Stimulated activated CD4-positive, alpha-beta T cell treated with anti-CD3 and anti-CD28 coated beads, Interleukin-2, amount 100 ng/mL, for 24 hours (primary cell): ENCODE measurements at regions not wholly inside any gene's neighbourhood (a gene's known extent, or its start where the extent isn't known, plus 50 kb on each side); places are given as distances from the start of the nearest gene placed in this dataset.
"Not testable (repeated sequence)": the region's sequence is repeated elsewhere in the genome, so short reads cannot be mapped to it uniquely, and the experiment has no call there.

Experiments used
- DNase-seq, 2 donors: peaks; one replicate each; pipeline ENCODE4 v3.0.0-alpha.2; 2020

DNA sequence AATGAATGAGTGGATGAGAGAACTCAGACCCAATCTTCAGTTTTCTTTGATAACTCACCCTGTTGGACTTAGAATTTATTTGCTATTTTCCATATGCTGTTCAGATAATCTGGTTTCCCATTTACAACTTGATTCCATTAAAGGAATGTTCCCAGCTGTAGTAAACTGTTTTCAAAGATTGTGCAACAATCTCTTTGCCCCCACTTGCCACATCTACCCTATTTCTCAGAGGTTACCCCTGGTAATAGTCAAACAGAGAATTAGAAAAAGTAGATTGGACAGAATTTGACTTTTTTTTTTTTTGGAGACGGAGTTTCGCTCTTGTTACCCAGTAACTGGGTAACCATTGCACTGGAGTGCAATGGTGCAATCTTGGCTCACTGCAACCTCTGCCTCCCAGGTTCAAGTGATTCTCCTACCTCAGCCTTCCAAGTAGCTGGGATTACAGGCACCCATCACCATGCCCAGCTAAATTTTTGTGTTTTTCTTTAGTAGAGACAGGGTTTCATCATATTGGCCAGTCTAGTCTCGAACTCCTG, 93.4 kb upstream of the SIX2 start:
- no peak for DNase-seq

DNA sequence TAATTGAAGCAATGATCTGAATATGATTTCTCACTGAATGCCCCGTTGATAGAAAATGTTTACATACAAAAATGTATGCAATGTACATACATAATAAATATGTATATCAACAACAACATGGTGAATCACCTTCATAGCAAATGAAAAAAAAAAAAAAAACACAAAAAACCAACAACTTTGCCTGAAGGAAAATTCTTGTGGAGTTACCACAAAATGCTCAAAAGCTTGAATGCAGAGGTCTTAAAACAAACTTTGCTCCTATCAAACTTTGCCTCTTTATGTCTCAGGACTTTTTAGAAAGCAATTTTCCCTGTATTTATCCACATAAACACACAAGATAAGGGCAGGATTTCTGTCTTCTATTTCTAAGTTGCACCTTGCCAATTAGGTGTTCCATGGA, 92.9 kb upstream of the SIX2 start:
- DNase-seq = no peak

DNA sequence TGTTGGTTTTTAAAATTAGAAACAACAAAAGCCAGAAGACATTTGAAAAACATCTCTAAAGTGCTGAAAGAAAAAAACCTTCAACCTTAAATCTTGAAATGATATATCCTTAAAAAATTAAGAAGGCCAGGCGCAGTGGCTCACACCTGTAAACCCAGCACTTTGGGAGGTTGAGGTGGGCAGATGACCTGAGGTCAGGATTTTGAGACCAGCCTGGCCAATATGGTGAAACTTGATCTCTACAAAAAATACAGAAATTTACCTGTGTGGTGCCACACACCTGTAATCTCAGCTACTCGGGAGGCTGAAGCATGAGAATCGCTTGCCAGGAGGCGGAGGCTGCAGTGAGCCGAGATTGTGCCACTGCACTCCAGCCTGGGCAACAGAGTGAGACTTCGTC, 87.7 kb upstream of the SIX2 start:
- no peak for DNase-seq

DNA sequence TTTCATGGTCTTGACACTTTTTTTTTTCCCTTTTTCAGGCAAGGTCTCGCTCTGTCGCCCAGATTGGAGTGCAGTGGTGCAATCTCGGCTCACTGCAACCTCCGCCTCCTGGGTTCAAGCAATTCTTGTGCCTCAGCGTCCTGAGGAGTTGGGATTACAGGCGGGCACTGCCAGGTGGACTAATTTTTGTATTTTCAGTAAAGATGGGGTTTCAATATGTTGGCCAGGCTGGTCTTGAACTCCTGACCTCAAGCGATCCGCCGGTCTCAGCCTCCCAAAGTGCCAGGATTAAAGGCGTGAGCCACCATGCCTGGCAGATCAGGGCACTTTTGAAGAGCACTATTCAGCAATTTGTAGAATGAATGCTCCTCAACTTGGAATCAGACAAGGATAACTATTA, 86.8 kb upstream of the SIX2 start:
- not testable (repeated sequence) for DNase-seq

DNA sequence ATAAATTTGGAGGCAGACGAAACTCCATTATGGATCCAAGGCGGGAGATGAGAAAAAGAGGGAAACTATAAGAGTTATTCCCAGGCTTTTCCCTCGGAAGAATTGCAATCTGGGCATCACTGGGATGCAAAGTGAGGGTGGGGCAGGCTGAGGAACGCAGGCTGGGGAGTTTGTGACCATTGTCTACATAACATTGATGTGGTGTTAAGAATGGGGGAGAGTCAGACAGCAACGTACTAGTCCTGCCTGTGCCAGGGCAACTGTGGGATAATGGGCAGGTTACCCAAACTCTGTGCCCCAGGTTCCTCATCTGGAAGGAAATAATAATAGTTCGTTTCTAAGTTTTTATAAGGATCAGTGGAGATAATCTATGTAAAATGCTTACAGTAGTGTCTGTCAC, 84.4 kb upstream of the SIX2 start:
- no peak for DNase-seq

DNA sequence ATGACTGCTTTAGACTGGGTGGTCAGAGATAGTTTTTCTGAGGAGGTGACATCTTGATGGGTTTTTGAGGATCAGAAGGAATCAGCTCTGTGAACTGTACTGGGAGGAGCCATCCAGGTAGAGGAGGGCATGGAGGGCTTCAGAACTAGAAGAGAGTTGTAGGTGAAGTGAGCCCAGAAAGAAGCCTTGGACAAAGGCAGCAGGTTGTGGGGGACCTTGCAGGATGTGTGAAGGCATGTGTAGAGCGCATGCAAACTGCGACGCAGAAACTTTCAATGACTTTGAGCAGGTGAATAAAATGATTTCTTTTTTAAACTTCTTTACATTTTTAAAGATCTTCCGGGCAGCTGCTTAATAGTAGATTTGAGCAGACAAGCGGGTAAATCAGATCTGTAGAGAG, 83.9 kb upstream of the SIX2 start:
- no peak for DNase-seq

DNA sequence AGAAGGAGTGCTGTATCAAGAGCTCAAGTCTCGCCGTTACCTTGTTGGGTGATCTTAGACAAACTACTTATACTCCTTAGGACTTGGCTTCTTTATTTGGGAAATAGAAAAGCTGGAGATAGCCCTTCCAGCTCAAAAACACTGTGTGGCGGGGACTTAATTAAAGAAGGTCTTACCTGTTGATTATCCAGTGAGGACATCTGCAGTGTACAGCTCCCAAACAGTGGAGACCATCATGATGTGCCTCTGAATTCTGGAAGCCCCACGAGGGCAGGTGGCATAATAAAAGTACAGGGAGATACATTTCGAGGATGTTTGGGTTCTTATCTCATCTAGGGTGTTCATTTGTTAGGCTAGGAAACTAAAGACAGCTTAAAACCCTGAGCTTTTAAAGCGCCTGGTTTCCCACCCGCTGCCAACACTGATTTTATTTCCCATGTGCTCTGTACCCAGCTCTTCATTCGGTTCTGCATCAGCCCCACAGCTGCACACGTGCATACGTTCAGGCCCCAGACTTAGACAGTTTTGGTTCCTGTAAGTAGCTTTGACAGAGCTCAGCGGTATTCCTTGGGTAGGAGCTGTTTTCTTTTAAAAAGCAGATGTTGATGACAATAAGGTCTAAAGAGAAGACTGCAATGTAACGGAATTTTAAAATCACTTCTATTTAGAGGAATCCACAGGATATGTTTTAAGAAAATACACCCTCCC, 80.5 kb upstream of the SIX2 start:
- DNase-seq = no peak

DNA sequence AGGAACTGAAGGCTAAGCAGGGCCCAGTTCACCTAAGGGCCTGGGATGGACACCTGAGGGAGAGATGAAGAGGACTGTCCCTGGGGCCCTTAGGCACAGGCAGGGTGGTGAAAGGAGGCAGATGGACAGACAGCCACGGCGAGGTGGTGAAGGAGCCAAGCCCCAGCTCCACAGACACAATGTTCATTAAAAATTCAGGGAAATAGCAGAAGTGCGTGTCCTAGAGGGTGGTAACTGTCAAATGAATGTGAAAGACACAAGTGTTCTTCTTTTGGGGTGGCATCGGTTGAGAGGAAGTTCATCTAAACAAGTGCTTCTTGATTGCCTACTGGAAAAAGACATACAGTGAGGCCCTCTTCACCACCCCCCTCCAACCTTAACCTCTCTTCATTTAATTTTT, 76.2 kb upstream of the SIX2 start:
- no peak for DNase-seq

DNA sequence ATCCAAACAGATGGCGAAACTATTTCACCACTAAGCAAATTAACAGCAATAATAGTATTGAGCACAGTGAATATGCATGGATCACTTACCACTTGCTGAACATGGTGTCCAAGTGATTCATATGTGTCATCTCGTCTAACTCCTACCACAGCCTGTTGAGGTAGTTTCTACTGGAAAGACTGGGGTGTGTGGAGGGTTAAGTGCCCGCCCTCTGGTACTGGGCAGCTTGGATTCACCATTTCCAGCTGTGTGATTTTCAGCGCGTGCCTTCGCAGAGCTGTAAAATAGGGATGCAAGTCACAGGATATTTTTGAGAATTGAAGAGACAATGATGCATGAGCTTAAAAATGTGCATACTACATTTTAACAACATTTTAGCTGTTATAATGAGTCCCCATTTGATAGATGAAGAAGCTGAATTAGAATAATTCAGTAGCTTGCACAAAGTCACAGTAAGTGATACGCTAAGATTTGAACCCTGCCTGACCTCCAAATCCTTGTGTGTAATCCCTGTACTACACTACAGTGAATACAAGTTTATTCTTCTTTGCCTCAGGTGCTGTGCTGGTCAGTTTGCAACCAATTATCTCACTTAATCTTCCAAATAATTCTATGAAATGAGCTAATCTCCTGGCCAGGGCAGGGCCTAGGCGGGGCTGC, 75.2 kb upstream of the SIX2 start:
- DNase-seq = no peak

DNA sequence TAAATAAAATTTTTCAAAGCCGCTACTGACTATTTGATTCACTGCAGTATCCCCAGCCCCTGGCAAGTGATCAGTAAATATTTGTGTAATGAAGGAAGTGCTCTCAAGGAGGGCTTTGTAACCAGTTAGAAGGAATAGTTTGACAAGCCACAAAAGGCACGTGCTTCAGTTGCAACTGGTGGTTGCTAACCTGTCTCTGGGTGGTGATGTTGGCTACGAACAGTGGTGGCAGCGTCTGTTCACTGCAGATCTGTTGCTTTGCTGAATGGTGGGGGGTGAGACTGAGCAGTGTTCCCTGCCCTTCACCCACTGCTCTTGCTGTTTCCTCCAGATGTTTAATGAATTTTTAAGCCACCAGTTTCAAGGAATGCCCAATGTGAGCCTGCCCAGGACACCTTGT, 73.9 kb upstream of the SIX2 start:
- DNase-seq = no peak

DNA sequence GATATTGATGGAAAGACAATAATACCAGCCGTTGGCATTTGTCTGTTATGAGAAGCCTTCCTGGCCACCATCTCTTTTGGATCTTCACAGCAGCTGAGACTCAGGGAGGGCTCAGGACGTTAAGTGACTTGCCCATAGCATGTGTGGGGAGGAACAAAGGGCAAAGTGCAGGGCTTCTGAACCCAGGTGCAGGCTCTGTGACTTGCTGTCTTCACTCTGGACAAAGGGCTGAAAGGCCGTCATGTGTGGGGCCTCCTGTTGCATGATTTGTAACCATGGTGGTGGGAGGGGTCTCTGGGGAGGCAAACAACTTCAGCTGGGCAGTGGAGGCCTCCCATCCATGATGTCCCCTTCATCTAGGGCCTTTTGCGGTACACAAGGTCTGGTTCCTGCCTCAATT, 65.5 kb upstream of the SIX2 start:
- DNase-seq = no peak

DNA sequence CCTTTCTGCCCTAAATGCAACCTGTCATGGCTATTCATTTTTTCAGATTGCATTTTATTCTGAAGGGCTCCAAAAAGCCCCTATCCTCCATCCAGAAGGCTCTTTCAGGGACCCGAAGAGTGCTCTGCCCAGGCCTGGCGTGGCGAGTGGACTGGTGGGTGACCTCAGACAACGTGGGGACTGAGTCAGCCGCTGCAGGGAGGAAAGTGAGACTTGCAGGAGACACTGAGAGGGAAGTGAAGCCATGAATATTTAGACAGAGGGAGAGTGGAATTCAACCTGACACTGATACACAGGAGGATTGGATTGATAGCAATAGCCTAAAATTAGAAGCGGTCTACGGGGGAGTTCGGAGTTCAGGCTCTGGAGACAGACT, 63.6 kb upstream of the SIX2 start:
- DNase-seq = no peak

DNA sequence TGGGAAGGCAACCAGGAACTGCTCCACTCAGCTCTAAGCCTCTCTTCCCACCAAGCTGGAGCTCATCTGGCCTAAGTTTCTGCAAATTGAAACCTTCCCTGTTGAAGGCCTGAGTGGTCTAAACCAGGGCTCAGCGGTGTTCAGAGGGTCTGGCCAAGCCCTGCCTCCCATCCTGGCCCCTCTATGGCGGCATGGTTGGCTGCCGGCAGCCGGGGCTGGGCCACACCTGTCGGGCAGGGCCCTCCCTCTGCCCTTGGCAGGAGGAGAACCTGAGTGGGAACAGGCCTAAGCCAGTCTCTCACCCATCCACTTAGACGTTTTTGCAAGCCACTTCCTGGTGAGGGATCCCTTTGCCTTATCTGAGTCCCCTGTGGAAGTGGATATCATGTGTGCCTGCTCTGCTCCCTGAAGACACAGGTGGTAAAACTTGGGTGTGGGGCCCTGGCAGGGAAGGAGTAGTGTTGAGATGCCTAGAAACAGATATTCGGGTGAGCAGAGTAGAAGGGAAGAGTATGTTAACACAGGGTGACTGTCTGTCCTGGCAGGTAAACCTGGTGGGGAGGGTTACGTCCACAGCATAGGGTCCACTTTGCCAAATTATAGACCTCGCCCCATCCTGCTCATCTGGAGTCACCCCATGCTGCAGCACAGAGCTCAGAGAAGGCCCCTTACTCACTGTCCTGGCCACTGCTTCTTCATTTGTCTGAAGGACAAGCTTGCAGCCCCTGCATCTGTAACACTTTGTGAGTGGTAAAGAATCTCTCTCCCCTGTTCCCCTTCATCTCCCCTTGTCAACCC, 63.0 kb upstream of the SIX2 start:
- no peak for DNase-seq

DNA sequence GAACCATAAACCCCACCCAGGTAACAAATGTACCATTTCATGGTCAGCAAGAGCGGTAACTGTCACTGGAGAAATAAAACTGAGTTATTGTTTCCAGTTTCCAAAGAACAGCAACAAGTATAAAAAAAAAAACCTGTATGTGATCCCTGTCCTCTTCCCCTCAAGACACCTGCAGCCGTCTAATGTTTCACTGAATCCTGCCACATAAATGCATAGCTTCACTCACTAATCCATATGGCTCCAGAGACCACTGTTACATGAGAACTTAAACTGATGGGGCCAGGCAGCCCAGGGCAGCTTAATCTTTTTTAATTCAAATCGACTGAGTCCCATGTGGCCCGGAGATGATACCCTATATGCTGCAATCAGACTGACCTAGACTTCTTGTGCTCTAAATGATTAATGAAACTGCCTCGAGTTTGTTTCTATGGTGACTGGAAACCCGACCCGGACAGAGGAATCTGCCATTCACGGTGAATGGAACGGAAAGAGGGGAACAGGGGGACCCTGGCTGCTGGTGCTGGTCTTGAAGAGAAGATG, 60.9 kb upstream of the SIX2 start:
- DNase-seq = no peak

DNA sequence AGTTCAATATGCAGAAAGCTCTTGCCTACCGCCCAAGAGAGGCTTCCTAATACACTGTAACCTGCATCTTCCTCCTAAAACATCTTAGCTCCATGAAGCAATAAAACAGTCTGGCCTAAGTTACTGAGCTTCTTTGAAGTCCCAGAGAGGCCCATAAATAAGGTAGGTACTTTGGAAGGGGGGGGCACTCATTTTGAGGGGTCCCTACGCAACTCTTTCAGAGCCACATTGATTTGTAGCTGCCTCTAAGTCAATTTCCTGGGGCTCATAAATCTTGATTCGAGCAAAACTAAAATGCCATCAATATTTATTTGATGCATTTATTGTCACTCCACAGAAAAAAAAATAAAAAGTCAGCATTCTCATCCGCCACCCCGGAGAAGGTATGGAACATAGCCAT, 60.4 kb upstream of the SIX2 start:
- no peak for DNase-seq

DNA sequence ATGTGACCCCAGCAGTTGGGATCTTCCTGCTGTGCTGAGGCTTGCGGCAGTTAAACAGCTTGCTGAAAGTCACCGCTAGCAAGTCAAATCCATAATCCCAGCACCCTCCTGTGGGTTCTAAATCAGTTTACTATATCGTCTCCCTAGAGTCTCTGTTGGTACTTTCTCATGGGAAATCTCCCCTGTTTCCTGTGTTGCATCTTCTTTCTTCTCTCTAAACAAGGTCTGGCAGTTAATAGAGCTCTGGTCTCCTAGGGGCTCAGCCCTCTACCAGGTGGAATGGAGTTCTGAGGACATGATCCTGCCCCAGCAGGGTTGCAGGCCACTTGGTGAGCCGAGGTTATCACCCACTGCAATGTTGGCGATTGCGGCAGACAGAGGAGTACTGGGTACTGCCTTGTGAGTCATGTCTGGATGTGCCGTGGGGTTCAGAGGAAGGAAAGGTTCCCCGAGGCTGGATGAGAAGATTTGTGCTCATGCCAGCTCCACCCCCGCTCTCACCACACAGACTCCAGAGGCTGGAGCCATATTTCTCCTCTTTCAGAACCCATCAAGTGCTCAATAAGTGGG, 59.4 kb upstream of the SIX2 start:
- no peak for DNase-seq

DNA sequence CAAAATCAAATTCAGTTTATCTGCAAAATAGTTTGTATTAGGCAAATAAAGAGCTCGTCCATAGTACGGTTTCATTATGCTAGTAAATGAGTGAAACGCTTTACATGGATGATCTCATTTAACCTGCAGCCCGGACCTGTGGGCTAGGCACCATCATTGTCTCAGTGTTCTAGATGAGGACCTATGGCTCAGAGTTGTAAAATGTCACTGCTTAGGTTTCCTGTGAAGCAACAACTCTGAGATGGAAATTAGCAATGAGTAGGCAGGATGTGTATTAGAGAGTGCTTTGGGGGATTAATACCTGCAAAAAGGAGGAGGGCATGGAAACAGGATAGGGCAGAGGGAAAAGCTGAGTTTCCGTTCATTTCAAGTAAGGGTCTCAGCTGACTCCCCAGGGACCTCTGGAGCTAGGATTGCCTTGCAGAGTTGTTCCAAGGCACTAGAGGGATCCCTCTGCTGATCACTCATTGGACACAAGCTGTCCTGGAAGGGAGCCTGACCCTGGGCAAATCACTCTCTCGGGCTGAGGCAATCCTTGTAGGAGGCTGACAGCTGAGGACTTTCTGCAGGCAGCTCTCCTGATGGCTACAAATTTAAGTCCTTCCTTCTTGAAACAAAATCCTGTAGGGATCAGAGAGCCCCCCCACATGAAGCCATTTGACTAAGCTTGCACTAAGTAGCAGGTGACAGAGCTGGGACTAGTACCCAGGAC, 58.8 kb upstream of the SIX2 start:
- no peak for DNase-seq
